Uterus (tissue), 3 donors: ENCODE measurements at regions not wholly inside any gene's neighbourhood (a gene's known extent, or its start where the extent isn't known, plus 50 kb on each side); places are given as distances from the start of the nearest gene placed in this dataset.

ENCODE experiments used
- DNase-seq, 2 donors: peaks; one replicate each; pipeline ENCODE4 v3.0.0-alpha.2; 2019 to 2020
- H3K27ac ChIP-seq, 2 donors: fragments of 200-600 bp; sonication (generic); 1 replicate in 1 of 2; 2 replicates in 1 of 2; pipeline ENCODE4 v1.5.1; 2016 to 2018
- H3K27me3 ChIP-seq, 2 donors: fragments of 200-600 bp; sonication (generic); one replicate each; pipeline ENCODE4 v1.5.1; 2018 to 2019; ENCODE audit warnings: control low read depth in 1 of 2
- H3K36me3 ChIP-seq, 2 donors: fragments of 200-600 bp; sonication (generic); one replicate each; pipeline ENCODE4 v1.5.1; 2019; ENCODE audit warnings: control low read depth in 1 of 2
- H3K4me1 ChIP-seq, 2 donors: fragments of 200-600 bp; sonication (generic); one replicate each; pipeline ENCODE4 v1.5.1; 2018 to 2019; ENCODE audit warnings: control low read depth in 1 of 2
- H3K4me3 ChIP-seq, 2 donors: fragments of 200-600 bp; sonication (generic); 1 replicate in 1 of 2; 2 replicates in 1 of 2; pipeline ENCODE4 v1.5.1; 2018 to 2019; ENCODE audit warnings: mild to moderate bottlenecking in 1 of 2
- H3K9me3 ChIP-seq, 2 donors: fragments of 200-600 bp; sonication (generic); one replicate each; pipeline ENCODE4 v1.5.1; 2019; ENCODE audit warnings: control low read depth in 1 of 2
- CTCF ChIP-seq, 4 experiments: fragments of 200-600 bp in 2 of 4; fragments of 450-650 bp in 2 of 4; sonication (generic) in 2 of 4; IDR thresholded peaks; one replicate each; pipeline ENCODE4 v1.5.1; 2016 to 2019; ENCODE audit warnings: antibody characterized with exemption in 4 of 4, mild to moderate bottlenecking in 2 of 4, moderate library complexity in 1 of 4
- POLR2A ChIP-seq, 2 donors: fragments of 450-650 bp; IDR thresholded peaks; one replicate each; pipeline ENCODE4 v1.6.1; 2016; ENCODE audit warnings: antibody characterized with exemption in 2 of 2, mild to moderate bottlenecking in 1 of 2, moderate library complexity in 1 of 2
- intact Hi-C: fragments of 100-400 bp; cut with DNase I; formaldehyde crosslinking; loops from one replicate; pipeline ENCODE4 v1.15.1; 2023; ENCODE audit warnings: low total_unique reads
- donor health status: DM: yes; HTN: yes; CAD: no.

DNA sequence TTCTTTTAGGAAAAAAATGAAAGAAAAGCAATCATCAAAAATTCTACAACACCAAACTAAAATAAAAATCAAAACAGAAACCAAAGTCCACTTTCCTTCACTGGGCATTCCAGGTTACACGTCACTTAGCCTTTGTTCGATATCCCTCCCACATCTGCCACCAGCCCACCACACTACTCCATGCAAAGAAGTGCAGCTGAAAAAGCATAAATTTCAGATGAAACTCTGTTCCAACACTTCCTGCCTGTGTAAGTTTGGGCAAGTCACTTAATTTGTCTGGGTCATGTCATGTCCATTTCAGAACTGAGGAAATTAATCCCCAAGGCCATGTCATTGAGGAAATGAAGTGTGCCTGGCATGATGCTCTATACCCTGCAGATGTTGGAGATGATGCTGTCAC, 354.3 kb upstream of the USP24 start:
- DNase-seq = no peak
- TF ChIP-seq POLR2A (IDR thresholded peaks at IDR 0.05) (no peak), CTCF (IDR thresholded peaks at IDR 0.05) (no peak)
- intact Hi-C loops = no loop called here
- no peaks in the 10 kb centered on the region for H3K9me3 ChIP-seq
- no peaks in the 10 kb centered on the region for H3K27me3 ChIP-seq
- no peaks in the 10 kb centered on the region for H3K36me3 ChIP-seq
- no peaks in the 10 kb centered on the region for H3K4me1 ChIP-seq
- no peak overlapping the region for H3K27ac ChIP-seq
- no peak overlapping the region for H3K4me3 ChIP-seq

DNA sequence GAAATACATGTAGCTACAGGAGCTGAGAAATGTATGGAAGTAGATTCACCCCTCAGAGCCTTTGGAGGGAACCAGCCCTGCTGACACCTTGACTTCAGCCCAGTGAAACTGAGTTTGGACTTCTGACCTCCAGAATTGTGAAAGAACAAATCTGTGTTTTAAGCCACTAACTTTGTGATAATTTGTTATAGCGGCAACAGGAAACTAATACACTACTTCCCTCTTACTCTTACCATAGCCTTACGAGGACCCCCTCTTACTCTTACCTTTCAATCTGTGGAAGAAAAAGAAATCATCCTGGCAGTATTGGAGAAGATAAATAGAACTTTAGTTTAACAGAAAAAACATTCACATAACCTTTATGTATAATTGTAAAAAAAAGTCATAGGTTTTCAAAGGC, 353.6 kb upstream of the USP24 start:
- intact Hi-C loops = no loop called here
- Histone ChIP-seq H3K4me1 (no peaks in the 10 kb centered on the region), H3K27ac (no peak overlapping the region), H3K9me3 (no peaks in the 10 kb centered on the region), H3K27me3 (no peaks in the 10 kb centered on the region), H3K36me3 (no peaks in the 10 kb centered on the region), H3K4me3 (no peak overlapping the region)
- TF ChIP-seq CTCF (IDR thresholded peaks at IDR 0.05) (no peak), POLR2A (IDR thresholded peaks at IDR 0.05) (no peak)
- DNase-seq = no peak

DNA sequence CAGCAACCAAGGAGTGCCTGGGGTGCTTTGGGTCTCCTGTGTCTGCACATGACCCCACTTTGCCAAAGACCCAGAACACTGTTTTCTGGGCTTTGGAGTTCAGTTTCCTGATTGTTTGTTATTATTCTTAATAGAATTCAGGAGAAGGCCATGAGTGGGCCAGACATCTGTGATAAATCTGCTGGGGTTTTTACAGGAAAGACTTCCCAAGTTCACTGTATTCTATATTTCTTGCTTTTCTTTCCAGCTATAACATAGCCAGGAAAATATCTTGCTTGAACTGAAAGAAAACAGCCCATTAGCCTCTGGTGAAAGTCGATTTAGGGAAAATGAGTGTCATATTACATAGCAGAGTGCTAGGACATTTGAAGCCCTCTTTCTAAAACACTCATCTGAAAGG, 345.1 kb upstream of the USP24 start:
- no peak for DNase-seq
- no peak overlapping the region for H3K27ac ChIP-seq
- intact Hi-C loops = no loop called here
- H3K9me3 ChIP-seq = no peaks in the 10 kb centered on the region
- no peaks in the 10 kb centered on the region for H3K27me3 ChIP-seq
- no peak overlapping the region for H3K4me3 ChIP-seq
- TF ChIP-seq CTCF (IDR thresholded peaks at IDR 0.05) (no peak), POLR2A (IDR thresholded peaks at IDR 0.05) (no peak)
- no peaks in the 10 kb centered on the region for H3K36me3 ChIP-seq
- H3K4me1 ChIP-seq = no peaks in the 10 kb centered on the region

DNA sequence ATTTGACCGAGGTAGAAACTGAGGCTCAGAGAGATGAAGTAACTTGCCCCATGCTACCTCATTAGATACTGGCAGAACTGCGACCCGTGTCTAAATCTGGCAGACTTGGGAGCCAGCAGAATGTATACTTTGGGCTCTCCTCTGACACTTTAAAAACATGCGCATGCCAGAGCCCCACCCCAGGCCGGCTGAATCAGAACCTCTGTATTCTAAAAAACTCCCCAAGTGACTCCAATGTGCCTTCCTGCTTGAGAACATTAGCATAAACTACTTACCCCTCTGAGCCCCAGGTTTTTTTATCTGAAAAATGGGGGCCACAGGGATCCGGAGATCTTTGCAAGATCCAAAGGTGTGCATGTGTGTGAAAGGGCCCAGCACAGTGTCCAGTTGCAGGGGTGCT, 344.7 kb upstream of the USP24 start:
- DNase-seq = no peak
- no peaks in the 10 kb centered on the region for H3K27me3 ChIP-seq
- H3K4me1 ChIP-seq = no peaks in the 10 kb centered on the region
- TF ChIP-seq POLR2A (IDR thresholded peaks at IDR 0.05) = no peak
- no peak for TF ChIP-seq CTCF (IDR thresholded peaks at IDR 0.05)
- no peak overlapping the region for H3K27ac ChIP-seq
- H3K9me3 ChIP-seq = no peaks in the 10 kb centered on the region
- no peaks in the 10 kb centered on the region for H3K36me3 ChIP-seq
- intact Hi-C loops = no loop called here
- H3K4me3 ChIP-seq = no peak overlapping the region

DNA sequence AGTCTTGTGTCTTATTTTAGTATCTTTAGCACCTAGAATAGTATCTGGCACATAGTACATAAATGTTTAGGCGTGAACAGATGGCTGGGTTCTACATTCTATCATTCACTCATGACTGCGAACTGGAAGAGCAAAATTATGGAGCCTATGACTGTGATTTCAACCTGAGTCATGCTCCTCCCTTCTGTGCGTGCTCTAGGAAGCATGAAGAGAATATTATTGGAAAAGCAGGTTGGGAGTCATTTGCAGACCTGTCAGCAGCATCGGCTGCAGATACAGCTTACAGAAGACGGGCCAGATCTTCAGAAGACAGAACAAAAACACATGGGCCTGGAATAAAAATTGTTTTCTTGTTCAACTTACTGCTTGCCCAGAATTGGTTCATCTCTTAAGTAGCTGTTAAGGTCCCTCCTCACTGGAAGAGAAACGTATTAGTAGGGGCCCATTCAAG, 344.0 kb upstream of the USP24 start:
- TF ChIP-seq POLR2A (IDR thresholded peaks at IDR 0.05) = no peak
- Histone ChIP-seq H3K9me3 (no peaks in the 10 kb centered on the region), H3K27me3 (no peaks in the 10 kb centered on the region), H3K4me1 (no peaks in the 10 kb centered on the region), H3K4me3 (no peak overlapping the region), H3K27ac (no peak overlapping the region), H3K36me3 (no peaks in the 10 kb centered on the region)
- intact Hi-C loops = no loop called here
- no peak for DNase-seq

DNA sequence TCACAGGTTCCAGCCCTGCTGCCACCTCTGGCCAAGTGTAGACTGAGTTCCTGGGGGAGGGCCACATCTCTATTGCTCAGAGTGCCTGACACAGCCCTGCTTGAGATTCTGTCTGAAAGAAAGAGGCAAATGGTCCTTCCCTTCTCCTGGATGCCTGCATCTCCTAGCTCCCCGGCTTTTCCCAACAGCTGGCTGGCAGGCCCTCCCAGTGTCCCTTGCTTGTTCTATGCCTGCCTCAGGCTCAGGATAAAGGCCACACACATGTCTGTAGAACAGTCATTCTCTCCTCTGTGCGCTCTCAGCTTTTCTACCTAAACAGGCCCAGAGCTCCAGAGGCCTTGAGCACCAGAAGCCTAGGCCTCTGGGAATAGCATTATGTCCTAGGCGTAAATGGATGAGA, 343.4 kb upstream of the USP24 start:
- H3K27me3 ChIP-seq = no peaks in the 10 kb centered on the region
- intact Hi-C loops = no loop called here
- H3K4me3 ChIP-seq = no peak overlapping the region
- no peak for DNase-seq
- no peaks in the 10 kb centered on the region for H3K4me1 ChIP-seq
- no peak overlapping the region for H3K27ac ChIP-seq
- TF ChIP-seq CTCF (IDR thresholded peaks at IDR 0.05) = no peak
- TF ChIP-seq POLR2A (IDR thresholded peaks at IDR 0.05) = no peak
- no peaks in the 10 kb centered on the region for H3K9me3 ChIP-seq
- H3K36me3 ChIP-seq = no peaks in the 10 kb centered on the region
